Lower lobe of right lung (tissue), 2 donors: ENCODE measurements at regions not wholly inside any gene's neighbourhood (a gene's known extent, or its start where the extent isn't known, plus 50 kb on each side); places are given as distances from the start of the nearest gene placed in this dataset.
"Not testable (repeated sequence)": the region's sequence is repeated elsewhere in the genome, so short reads cannot be mapped to it uniquely, and the experiment has no call there.

ENCODE experiments used
- ATAC-seq, 2 donors: fragments of 200-7000 bp; cut with Tn5 transposase; one replicate each; pipeline ENCODE4 v1.9.1; 2020 to 2022; ENCODE audit warnings: mild to moderate bottlenecking in 2 of 2, moderate library complexity in 2 of 2
- DNase-seq: peaks from one replicate; pipeline ENCODE4 v3.0.0-alpha.2; 2020
- H3K27ac ChIP-seq: fragments of 200-600 bp; one replicate; pipeline ENCODE4 v1.8.0; 2022
- H3K27me3 ChIP-seq: fragments of 200-600 bp; one replicate; pipeline ENCODE4 v1.8.0; 2022; ENCODE audit warnings: low read depth
- H3K36me3 ChIP-seq: fragments of 200-600 bp; one replicate; pipeline ENCODE4 v1.8.0; 2022; ENCODE audit warnings: mild to moderate bottlenecking
- H3K4me1 ChIP-seq: fragments of 200-600 bp; one replicate; pipeline ENCODE4 v1.8.0; 2022
- H3K4me3 ChIP-seq: fragments of 200-600 bp; one replicate; pipeline ENCODE4 v1.8.0; 2022; ENCODE audit warnings: mild to moderate bottlenecking
- H3K9me3 ChIP-seq: fragments of 200-600 bp; one replicate; pipeline ENCODE4 v1.8.0; 2022
- intact Hi-C: fragments of 100-400 bp; cut with DNase I; formaldehyde crosslinking; loops from one replicate; pipeline ENCODE4 v1.11.0; 2022
- TF ChIP-seq, protein P1 (sequence below): fragments of 200-600 bp; IDR thresholded peaks from one replicate; pipeline ENCODE4 v1.8.0; 2022; ENCODE audit warnings: antibody characterized with exemption, mild to moderate bottlenecking
- donor health status: DM: no; HTN: yes; CAD: no; lungs with severe emphysema.

- no peaks in the 10 kb centered on the region for H3K27me3 ChIP-seq
- H3K4me3 ChIP-seq = no peak overlapping the region
- ATAC-seq (no peak), DNase-seq (no peak)
- H3K27ac ChIP-seq = no peak overlapping the region
- intact Hi-C loops = no loop called here
- no peaks in the 10 kb centered on the region for H3K9me3 ChIP-seq
- TF ChIP-seq, protein P1, sequence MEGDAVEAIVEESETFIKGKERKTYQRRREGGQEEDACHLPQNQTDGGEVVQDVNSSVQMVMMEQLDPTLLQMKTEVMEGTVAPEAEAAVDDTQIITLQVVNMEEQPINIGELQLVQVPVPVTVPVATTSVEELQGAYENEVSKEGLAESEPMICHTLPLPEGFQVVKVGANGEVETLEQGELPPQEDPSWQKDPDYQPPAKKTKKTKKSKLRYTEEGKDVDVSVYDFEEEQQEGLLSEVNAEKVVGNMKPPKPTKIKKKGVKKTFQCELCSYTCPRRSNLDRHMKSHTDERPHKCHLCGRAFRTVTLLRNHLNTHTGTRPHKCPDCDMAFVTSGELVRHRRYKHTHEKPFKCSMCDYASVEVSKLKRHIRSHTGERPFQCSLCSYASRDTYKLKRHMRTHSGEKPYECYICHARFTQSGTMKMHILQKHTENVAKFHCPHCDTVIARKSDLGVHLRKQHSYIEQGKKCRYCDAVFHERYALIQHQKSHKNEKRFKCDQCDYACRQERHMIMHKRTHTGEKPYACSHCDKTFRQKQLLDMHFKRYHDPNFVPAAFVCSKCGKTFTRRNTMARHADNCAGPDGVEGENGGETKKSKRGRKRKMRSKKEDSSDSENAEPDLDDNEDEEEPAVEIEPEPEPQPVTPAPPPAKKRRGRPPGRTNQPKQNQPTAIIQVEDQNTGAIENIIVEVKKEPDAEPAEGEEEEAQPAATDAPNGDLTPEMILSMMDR = no peak
- H3K4me1 ChIP-seq = no peaks in the 10 kb centered on the region
- H3K36me3 ChIP-seq = no peaks in the 10 kb centered on the region
Observed at GRCh38 chr7:66464059-66464458, 164.6 kb upstream of the KCTD7 start.

DNA sequence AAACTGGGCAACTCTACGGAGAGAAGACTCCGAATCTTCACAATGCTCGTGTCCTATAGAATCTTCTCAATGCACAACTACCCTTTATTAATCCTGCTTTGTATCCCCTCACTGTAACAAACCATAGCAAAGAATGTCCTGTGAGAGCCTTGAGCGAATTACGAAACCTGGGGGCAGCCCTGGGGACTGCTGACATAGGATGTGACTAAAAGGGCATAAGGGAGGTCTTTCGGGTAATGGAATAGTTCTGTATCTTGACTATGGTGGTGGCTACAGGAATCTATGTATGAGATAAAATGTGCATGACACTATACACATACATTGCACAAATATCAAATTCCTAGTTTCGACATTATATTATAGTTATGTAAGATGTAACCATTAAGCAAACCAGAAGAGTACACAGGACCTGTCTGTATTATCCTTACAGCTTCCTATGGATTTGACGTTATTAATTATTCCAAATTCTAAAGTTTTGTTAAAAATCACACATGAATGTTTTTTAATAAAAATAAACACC is 162.5 kb upstream of the KCTD7 start:
- no peak overlapping the region for H3K4me3 ChIP-seq
- TF ChIP-seq, protein P1 = no peak
- H3K4me1 ChIP-seq = no peaks in the 10 kb centered on the region
- intact Hi-C loops = no loop called here
- DNase-seq = no peak
- ATAC-seq = no peak
- no peaks in the 10 kb centered on the region for H3K27me3 ChIP-seq
- no peaks in the 10 kb centered on the region for H3K9me3 ChIP-seq
- H3K27ac ChIP-seq = no peak overlapping the region
- H3K36me3 ChIP-seq = no peaks in the 10 kb centered on the region

DNA sequence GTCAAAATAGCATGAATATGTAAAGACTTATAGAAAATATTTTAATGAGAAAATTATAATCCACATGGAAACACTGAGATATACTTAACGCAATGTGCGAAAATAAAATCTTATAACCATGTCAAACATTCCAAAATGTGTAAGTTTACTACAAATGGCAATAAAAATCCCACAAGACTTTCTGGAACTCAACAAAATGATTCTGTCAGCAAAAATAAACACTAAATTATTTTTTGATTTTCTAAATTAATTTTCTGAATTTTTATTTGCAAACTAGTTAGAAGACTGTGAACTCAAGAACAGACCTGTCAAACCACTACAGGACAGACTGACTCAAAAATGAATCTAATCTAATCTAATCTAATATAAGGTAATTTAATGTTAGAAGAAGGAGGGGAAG is 160.8 kb upstream of the KCTD7 start:
- H3K27me3 ChIP-seq = no peaks in the 10 kb centered on the region
- H3K4me1 ChIP-seq = no peaks in the 10 kb centered on the region
- no peaks in the 10 kb centered on the region for H3K9me3 ChIP-seq
- H3K4me3 ChIP-seq = no peak overlapping the region
- no peak for ATAC-seq
- no peaks in the 10 kb centered on the region for H3K36me3 ChIP-seq
- TF ChIP-seq, protein P1 = no peak
- intact Hi-C loops = no loop called here
- no peak for DNase-seq
- H3K27ac ChIP-seq = no peak overlapping the region

DNA sequence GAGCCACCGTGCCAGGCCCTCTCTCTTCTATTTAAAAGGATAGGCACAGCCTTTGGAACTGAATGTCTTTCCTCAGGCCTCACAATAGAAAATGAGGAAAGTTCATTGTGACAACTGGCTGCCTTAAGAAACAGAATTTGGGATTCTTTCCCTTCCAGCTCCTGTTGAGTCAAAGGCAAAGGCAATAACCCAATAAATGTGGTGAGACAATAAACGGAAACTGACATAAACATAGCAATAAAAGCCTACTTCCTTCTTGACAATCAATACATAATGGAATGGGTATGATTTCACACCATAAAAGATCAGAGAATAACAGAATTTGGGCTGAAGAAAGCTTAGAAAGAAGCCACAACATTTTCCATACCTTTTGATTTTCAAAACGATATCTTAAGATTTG is 155.6 kb upstream of the KCTD7 start:
- intact Hi-C loops, ATAC-seq, H3K4me1 ChIP-seq, H3K4me3 ChIP-seq, DNase-seq, H3K9me3 ChIP-seq, H3K27me3 ChIP-seq, H3K27ac ChIP-seq: not testable (repeated sequence)
- H3K36me3 ChIP-seq = peaks cover 29% of the 10 kb centered on the region

GRCh38 chr7:66474441-66474840 is 154.2 kb upstream of the KCTD7 start:
- H3K27ac ChIP-seq = no peak overlapping the region
- H3K4me3 ChIP-seq = no peak overlapping the region
- DNase-seq = no peak
- intact Hi-C loops = no loop called here
- TF ChIP-seq, protein P1 = no peak
- H3K9me3 ChIP-seq = no peaks in the 10 kb centered on the region
- H3K4me1 ChIP-seq = no peaks in the 10 kb centered on the region
- H3K36me3 ChIP-seq = peaks cover 43% of the 10 kb centered on the region
- no peak for ATAC-seq
- no peaks in the 10 kb centered on the region for H3K27me3 ChIP-seq

DNA sequence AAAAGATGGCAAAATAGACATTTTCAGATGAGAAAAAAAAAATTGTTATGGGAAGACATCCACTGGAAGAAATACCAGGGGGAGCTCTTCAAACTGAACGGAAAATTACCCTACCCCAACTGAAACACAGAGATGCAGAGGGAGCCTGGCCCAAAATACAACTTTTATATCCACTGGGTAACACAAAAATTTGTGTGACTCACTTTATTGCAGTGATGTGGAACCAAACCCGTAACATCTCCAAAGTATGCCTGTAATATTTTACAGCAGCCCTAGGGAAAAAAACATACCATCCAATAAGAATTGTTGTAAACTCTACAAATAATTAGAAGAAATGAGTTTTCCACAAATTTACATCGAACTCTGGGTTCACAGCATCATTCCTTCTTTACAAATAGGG is 152.6 kb upstream of the KCTD7 start:
- DNase-seq, H3K27ac ChIP-seq, H3K4me1 ChIP-seq, H3K9me3 ChIP-seq, H3K4me3 ChIP-seq, ATAC-seq, intact Hi-C loops, H3K27me3 ChIP-seq: not testable (repeated sequence)
- peaks cover 56% of the 10 kb centered on the region for H3K36me3 ChIP-seq

DNA sequence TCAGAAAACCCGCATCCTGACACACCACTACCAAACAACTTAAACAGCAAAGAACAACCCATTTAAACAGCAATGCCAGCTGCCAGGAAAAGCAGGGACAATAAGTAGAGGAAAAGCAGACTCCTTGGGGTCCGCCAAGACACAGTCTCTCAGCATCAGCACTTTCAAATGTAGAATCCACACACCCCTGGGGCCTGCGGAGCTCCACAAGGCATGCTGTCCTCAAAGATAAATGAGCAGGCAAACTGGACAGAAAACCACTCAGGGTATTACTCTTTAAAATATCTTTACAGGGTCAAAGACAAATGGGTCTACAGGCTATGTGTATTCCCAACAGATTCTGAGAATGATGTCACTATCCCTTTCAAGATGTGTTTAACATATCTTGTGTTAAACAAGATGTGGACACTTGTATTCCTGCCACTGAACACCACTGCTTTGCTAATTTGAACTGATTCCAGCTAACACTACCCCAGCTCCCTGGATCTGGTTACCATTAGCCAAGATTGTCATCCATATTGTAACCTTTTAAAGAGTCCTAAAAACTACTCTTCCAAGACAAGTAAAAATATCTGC is 150.8 kb upstream of the KCTD7 start:
- H3K9me3 ChIP-seq, H3K4me1 ChIP-seq, ATAC-seq, H3K27me3 ChIP-seq, H3K27ac ChIP-seq, DNase-seq, H3K4me3 ChIP-seq, intact Hi-C loops: not testable (repeated sequence)
- peaks cover 61% of the 10 kb centered on the region for H3K36me3 ChIP-seq

GRCh38 chr7:66481229-66481628 is 147.5 kb upstream of the KCTD7 start:
- H3K27me3 ChIP-seq, DNase-seq, H3K27ac ChIP-seq, ATAC-seq, intact Hi-C loops, H3K9me3 ChIP-seq, H3K4me3 ChIP-seq, H3K4me1 ChIP-seq: not testable (repeated sequence)
- peaks cover 51% of the 10 kb centered on the region for H3K36me3 ChIP-seq

DNA sequence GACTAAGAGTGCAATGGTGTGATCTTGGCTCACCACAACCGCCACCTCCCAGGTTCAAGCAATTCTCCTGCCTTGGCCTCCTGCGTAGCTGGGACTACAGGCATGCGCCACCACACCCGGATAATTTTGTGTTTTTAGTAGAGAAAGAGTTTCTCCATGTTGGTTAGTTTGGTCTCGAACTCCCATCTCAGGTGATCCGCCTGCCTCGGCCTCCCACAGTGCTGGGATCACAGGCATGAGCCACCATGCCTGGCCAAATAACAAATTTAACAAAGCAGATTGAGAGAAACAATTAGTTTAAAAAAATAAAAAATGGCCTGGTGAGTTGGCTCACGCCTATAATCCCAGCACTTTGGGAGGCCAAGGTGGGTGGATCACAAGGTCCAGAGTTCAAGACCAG is 139.6 kb upstream of the KCTD7 start:
- H3K27me3 ChIP-seq, H3K27ac ChIP-seq, ATAC-seq, H3K4me3 ChIP-seq, H3K9me3 ChIP-seq, H3K36me3 ChIP-seq, intact Hi-C loops, DNase-seq: not testable (repeated sequence)
- H3K4me1 ChIP-seq = peaks cover 11% of the 10 kb centered on the region

GRCh38 chr7:66489741-66490140 is 138.9 kb upstream of the KCTD7 start:
- H3K27ac ChIP-seq, H3K36me3 ChIP-seq, DNase-seq, H3K27me3 ChIP-seq, intact Hi-C loops, H3K9me3 ChIP-seq, ATAC-seq, H3K4me3 ChIP-seq: not testable (repeated sequence)
- H3K4me1 ChIP-seq = peaks cover 18% of the 10 kb centered on the region
